ENCODE measurements at regions not wholly inside any gene's neighbourhood (a gene's known extent, or its start where the extent isn't known, plus 50 kb on each side); places are given as distances from the start of the nearest gene placed in this dataset.

GRCh38 chr6:67068781-67069180 is 1361.8 kb upstream of the EYS start:
- H3K4me2 ChIP-seq (ENCODE audit: low read depth, low read length) = no peak overlapping the region
- H3K9me3 ChIP-seq (replicated peaks; ENCODE audit: insufficient read depth, low read length) = no peaks in the 10 kb centered on the region
- no peaks in the 10 kb centered on the region for H3K27me3 ChIP-seq (replicated peaks; ENCODE audit: insufficient read depth, low read length)
- no peaks in the 10 kb centered on the region for H4K20me1 ChIP-seq (ENCODE audit: insufficient read depth, low read length)
- no peaks in the 10 kb centered on the region for H3K79me2 ChIP-seq (ENCODE audit: low read length)
- no peak overlapping the region for H2AFZ ChIP-seq (ENCODE audit: low read length)
- H3K4me3 ChIP-seq (ENCODE audit: low read length) = no peak overlapping the region
- H3K9ac ChIP-seq (ENCODE audit: low read length) = no peak overlapping the region
- no peak for TF ChIP-seq EZH2phosphoT487 (IDR thresholded peaks at IDR 0.05; ENCODE audit: low read length)
- TF ChIP-seq CTCF (IDR thresholded peaks at IDR 0.05; ENCODE audit: low read length) = no peak
- no peak for TF ChIP-seq EZH2 (optimal IDR thresholded peaks at IDR 0.05; ENCODE audit: low read depth, low read length)
- no peaks in the 10 kb centered on the region for H3K36me3 ChIP-seq (replicated peaks; ENCODE audit: insufficient read depth, low read length)
- no peaks in the 10 kb centered on the region for H3K9me2 ChIP-seq (replicated peaks; ENCODE audit: insufficient read depth, low read length)
- no peak overlapping the region for H3K27ac ChIP-seq (ENCODE audit: low read length)
- no peaks in the 10 kb centered on the region for H3F3A ChIP-seq (ENCODE audit: insufficient read depth, low read length)
- H3K4me1 ChIP-seq (ENCODE audit: low read length) = no peaks in the 10 kb centered on the region
- no peak for DNase-seq

- no peak for TF ChIP-seq EZH2phosphoT487 (IDR thresholded peaks at IDR 0.05; ENCODE audit: low read length)
- no peak for TF ChIP-seq CTCF (IDR thresholded peaks at IDR 0.05; ENCODE audit: low read length)
- TF ChIP-seq EZH2 (optimal IDR thresholded peaks at IDR 0.05; ENCODE audit: low read depth, low read length) = no peak
- Histone ChIP-seq H3K4me3 (ENCODE audit: low read length) (no peak overlapping the region), H3K79me2 (ENCODE audit: low read length) (no peaks in the 10 kb centered on the region), H4K20me1 (ENCODE audit: insufficient read depth, low read length) (no peaks in the 10 kb centered on the region), H3K9me2 (replicated peaks; ENCODE audit: insufficient read depth, low read length) (no peaks in the 10 kb centered on the region), H3K27ac (ENCODE audit: low read length) (no peak overlapping the region), H3K36me3 (replicated peaks; ENCODE audit: insufficient read depth, low read length) (no peaks in the 10 kb centered on the region), H2AFZ (ENCODE audit: low read length) (no peak overlapping the region), H3K4me1 (ENCODE audit: low read length) (no peaks in the 10 kb centered on the region), H3F3A (ENCODE audit: insufficient read depth, low read length) (no peaks in the 10 kb centered on the region), H3K4me2 (ENCODE audit: low read depth, low read length) (no peak overlapping the region), H3K9me3 (replicated peaks; ENCODE audit: insufficient read depth, low read length) (no peaks in the 10 kb centered on the region), H3K27me3 (replicated peaks; ENCODE audit: insufficient read depth, low read length) (no peaks in the 10 kb centered on the region), H3K9ac (ENCODE audit: low read length) (no peak overlapping the region)
- no peak for DNase-seq
Observed at GRCh38 chr6:67064323-67064722, 1357.3 kb upstream of the EYS start.

- no peak for TF ChIP-seq EZH2 (optimal IDR thresholded peaks at IDR 0.05; ENCODE audit: low read depth, low read length)
- TF ChIP-seq CTCF (IDR thresholded peaks at IDR 0.05; ENCODE audit: low read length) = no peak
- TF ChIP-seq EZH2phosphoT487 (IDR thresholded peaks at IDR 0.05; ENCODE audit: low read length) = no peak
- H3K9ac ChIP-seq (ENCODE audit: low read length) = no peak overlapping the region
- H3F3A ChIP-seq (ENCODE audit: insufficient read depth, low read length) = no peaks in the 10 kb centered on the region
- no peak overlapping the region for H3K27ac ChIP-seq (ENCODE audit: low read length)
- H2AFZ ChIP-seq (ENCODE audit: low read length) = no peak overlapping the region
- no peaks in the 10 kb centered on the region for H3K36me3 ChIP-seq (replicated peaks; ENCODE audit: insufficient read depth, low read length)
- H3K4me2 ChIP-seq (ENCODE audit: low read depth, low read length) = no peak overlapping the region
- no peak for DNase-seq
- no peaks in the 10 kb centered on the region for H4K20me1 ChIP-seq (ENCODE audit: insufficient read depth, low read length)
- H3K79me2 ChIP-seq (ENCODE audit: low read length) = no peaks in the 10 kb centered on the region
- H3K9me2 ChIP-seq (replicated peaks; ENCODE audit: insufficient read depth, low read length) = no peaks in the 10 kb centered on the region
- no peak overlapping the region for H3K4me3 ChIP-seq (ENCODE audit: low read length)
- H3K4me1 ChIP-seq (ENCODE audit: low read length) = no peaks in the 10 kb centered on the region
- no peaks in the 10 kb centered on the region for H3K9me3 ChIP-seq (replicated peaks; ENCODE audit: insufficient read depth, low read length)
- no peaks in the 10 kb centered on the region for H3K27me3 ChIP-seq (replicated peaks; ENCODE audit: insufficient read depth, low read length)
Observed at GRCh38 chr6:67047996-67048395, 1341.0 kb upstream of the EYS start.
